OCI-LY1 (cell line): ENCODE measurements at regions not wholly inside any gene's neighbourhood (a gene's known extent, or its start where the extent isn't known, plus 50 kb on each side); places are given as distances from the start of the nearest gene placed in this dataset.

ENCODE experiments used
- EZH2 ChIP-seq: fragments of 200-600 bp; sonication (generic), shearing (Covaris generic); IDR thresholded peaks from 2 replicates; pipeline ENCODE4 v1.8.0; 2017; ENCODE audit warnings: borderline replicate concordance, mixed run types, mild to moderate bottlenecking, antibody characterized with exemption, low read length, moderate library complexity, mixed read lengths
- TF ChIP-seq, protein P1 (sequence below): fragments of 200-600 bp; sonication (generic), shearing (Covaris generic); IDR thresholded peaks from 2 replicates; pipeline ENCODE4 v1.5.1; 2017; ENCODE audit warnings: mild to moderate bottlenecking, antibody characterized with exemption, low read length, moderate library complexity, mixed read lengths

GRCh38 chr20:23189854-23190253 is 103.7 kb upstream of the CD93 start:
- TF ChIP-seq, protein P1, sequence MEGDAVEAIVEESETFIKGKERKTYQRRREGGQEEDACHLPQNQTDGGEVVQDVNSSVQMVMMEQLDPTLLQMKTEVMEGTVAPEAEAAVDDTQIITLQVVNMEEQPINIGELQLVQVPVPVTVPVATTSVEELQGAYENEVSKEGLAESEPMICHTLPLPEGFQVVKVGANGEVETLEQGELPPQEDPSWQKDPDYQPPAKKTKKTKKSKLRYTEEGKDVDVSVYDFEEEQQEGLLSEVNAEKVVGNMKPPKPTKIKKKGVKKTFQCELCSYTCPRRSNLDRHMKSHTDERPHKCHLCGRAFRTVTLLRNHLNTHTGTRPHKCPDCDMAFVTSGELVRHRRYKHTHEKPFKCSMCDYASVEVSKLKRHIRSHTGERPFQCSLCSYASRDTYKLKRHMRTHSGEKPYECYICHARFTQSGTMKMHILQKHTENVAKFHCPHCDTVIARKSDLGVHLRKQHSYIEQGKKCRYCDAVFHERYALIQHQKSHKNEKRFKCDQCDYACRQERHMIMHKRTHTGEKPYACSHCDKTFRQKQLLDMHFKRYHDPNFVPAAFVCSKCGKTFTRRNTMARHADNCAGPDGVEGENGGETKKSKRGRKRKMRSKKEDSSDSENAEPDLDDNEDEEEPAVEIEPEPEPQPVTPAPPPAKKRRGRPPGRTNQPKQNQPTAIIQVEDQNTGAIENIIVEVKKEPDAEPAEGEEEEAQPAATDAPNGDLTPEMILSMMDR = no peak
- no peak for TF ChIP-seq EZH2
